NCI-H146 treated with DMSO at 0.1 percent for 48 hours (cell line): ENCODE measurements at regions not wholly inside any gene's neighbourhood (a gene's known extent, or its start where the extent isn't known, plus 50 kb on each side); places are given as distances from the start of the nearest gene placed in this dataset.
"Not testable (repeated sequence)": the region's sequence is repeated elsewhere in the genome, so short reads cannot be mapped to it uniquely, and the experiment has no call there.

Source experiments
- DNase-seq: peaks from one replicate; lab custom pipeline; 2025; ENCODE audit not compliant: unreplicated experiment; lab: John Stamatoyannopoulos, UW

- DNase-seq = no peak
Observed at GRCh38 chr2:123481406-123481805, 543.7 kb upstream of the CNTNAP5 start.

DNA sequence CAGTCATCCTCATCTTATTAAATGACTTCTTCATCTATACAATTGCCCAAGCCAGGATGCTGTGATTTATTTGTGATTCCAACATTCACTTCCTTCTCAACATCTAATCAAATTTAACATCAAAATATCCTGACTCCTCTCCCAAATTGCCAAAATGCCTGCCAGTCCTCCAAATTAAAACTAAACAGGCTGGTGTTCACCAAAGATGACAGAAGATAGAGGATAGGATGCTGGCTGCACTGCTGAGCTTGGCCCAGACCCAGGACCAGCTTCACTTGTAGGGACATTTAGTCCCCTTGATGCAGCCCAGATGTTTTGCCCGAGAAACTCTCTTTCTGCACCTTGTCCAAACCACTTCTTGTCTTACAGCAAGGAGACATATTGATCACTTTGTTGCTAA is 540.0 kb upstream of the CNTNAP5 start:
- DNase-seq = no peak

DNA sequence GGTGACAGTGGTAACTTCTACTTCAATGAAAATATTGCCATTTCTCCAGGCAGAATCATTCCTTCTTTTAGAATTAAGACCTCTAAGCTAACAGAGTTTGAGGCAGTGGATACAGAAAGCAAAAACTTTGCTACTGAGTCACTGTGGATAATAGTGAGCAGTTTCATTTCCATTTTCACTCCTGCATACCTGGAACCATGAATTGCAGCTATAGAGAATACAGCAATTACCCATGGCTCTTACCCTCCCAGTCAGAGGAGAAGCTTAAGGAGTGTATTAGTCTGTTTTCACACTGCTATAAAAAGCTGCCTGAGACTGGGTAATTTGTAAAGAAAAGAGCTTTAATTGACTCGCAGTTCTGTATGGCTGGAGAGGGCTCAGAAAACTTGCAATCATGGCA is 531.4 kb upstream of the CNTNAP5 start:
- DNase-seq = no peak

DNA sequence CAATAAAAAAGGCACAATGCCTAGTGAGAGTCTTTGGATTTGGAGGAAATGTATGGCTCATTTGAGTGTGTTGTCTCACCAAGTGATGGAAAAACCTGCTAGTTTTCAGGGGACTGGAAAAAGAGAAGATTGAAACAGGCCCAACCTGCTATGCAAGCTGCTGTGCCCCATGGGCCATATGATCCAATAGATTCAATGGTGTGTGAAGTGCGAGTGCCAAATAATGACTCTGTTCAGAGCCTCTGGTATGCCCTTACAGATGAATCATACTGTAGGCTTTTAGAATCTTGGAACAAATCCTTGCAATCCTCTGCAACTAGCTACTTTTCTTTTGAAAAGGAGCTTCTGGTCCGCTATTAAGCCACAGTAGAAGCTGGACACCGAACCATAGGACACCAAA is 529.8 kb upstream of the CNTNAP5 start:
- no peak for DNase-seq

DNA sequence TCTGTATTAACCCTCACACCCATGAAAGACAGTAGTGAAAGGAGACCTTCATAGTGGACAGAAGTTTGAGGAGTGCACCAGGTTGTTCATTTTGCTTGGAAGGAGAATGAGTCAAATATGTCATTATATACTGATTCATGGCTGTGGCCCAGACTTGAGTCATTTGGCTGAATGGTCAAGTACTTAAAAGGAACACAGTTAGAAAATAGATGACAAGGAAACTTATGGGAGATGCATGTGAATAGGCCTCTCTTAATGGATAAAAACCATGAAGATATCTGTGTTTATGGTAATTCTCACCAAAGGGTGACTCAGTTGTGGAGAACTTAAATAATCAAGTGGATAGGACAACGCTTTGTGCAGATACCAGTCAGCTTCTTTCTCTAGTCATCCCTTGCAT is 524.7 kb upstream of the CNTNAP5 start:
- no peak for DNase-seq

GRCh38 chr2:123500988-123501387 is 524.1 kb upstream of the CNTNAP5 start:
- no peak for DNase-seq

GRCh38 chr2:123502931-123503330 is 522.2 kb upstream of the CNTNAP5 start:
- DNase-seq = no peak

DNA sequence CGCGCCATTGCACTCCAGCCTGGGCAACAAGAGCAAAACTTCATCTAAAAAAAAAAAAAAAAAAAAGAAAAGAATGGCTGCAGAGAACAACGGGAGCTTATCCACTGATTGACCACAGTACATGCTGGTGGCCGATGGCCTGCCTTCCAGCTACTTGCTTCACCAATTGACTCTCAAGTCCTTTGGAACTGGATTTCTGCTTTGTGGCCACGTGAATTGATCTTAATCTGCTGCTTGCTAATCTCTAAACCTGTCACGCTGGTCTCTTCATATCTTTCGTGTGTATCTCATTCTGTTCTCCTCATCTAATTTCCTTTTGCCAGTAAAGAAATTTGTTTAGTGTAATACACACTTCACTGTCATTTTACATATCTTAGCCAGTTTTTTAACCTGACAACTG is 512.5 kb upstream of the CNTNAP5 start:
- DNase-seq = no peak

- DNase-seq = no peak
Observed at GRCh38 chr2:123513351-123513750, 511.7 kb upstream of the CNTNAP5 start.

GRCh38 chr2:123514613-123515207 is 510.4 kb upstream of the CNTNAP5 start:
- DNase-seq = no peak

GRCh38 chr2:123518367-123518766 is 506.7 kb upstream of the CNTNAP5 start:
- DNase-seq = no peak

GRCh38 chr2:123521854-123522253 is 503.2 kb upstream of the CNTNAP5 start:
- no peak for DNase-seq

DNA sequence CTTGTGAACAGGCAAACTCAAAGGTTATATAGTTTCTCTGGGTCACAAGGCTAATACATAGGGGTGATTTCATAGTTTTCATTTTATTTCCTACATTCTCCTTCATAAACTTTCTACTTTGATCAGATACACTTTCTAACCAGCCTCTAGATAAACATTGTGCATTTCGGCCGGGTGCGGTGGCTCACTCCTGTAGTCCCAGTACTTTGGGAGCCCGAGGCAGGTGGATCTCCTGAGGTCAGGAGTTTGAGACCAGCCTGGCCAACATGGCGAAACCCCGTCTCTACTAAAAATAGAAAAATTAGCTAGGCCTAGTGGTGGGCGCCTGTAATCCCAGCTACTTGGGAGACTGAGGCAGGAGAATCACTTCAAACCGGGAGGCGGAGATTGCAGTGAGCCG is 502.6 kb upstream of the CNTNAP5 start:
- not testable (repeated sequence) for DNase-seq

DNA sequence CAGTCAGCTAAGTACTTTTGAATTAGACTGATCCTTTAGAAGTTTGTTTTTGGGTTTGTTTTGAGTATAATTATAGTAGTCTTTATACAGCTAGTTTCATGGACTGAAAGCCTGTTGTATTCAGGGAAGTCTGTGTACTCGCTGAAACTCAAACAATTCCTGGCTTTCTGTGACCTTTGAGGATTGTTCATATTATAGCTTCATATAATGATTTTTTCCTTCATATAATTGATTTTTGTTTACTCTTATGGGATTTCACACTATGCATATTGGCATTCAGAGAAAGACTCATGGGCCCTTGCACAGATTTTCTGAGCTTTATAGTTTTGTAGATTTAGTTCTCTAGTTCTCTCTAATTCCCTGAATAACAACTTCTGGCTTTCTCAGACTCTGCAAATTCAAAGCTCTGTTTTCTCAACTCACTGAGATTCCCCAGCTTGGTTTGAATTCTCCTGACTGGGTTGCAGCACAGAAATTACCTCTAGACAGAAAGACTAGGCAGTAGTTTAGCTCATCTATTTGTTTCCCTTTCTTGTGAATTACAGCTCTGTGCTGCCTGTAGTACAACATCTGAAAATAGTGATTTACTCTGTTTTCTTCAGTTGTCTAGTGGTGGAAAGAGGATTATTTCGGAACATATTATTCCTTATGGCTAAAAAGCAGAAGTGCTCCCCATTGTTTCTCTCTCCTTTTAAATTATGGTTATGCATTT is 495.9 kb upstream of the CNTNAP5 start:
- DNase-seq = no peak

- no peak for DNase-seq
Observed at GRCh38 chr2:123530004-123530403, 495.1 kb upstream of the CNTNAP5 start.

DNA sequence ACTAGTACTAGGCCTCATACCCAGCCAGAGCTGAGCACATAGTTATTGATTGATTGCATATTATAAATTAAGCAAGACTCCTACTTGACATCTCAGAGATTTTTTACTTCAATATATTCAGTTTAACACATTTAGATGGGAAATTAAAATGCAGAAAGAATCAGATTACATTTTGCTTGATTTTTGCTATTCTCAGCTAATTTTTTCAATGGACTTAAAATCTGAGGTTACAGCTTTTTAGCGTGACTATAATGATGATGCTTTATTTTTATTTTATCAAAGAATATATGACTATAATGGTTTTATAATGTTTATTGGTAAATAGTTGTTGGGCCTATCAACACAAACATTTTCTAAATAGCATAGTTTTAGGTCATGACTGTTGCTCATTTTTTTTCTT is 493.0 kb upstream of the CNTNAP5 start:
- no peak for DNase-seq

- no peak for DNase-seq
Observed at GRCh38 chr2:123532994-123533393, 492.1 kb upstream of the CNTNAP5 start.

DNA sequence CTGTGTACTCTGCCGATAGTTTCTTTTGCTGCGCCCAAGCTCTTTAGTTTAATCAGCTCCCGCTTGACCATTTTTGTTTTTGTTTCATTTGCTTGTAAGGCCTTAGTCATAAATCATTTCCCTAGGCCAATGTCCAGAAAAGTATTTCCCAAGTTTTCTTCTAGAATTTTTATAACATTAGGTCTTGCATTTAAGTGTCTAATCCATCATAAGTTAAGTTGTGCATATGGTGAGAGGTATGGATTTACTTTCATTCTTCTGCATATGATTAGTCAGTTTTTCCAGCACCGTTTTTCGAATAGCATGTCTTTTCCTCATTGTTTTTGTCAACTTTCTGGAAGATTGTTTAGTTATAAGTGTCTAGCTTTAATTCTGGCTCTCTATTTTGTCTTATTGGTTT is 484.8 kb upstream of the CNTNAP5 start:
- no peak for DNase-seq

DNA sequence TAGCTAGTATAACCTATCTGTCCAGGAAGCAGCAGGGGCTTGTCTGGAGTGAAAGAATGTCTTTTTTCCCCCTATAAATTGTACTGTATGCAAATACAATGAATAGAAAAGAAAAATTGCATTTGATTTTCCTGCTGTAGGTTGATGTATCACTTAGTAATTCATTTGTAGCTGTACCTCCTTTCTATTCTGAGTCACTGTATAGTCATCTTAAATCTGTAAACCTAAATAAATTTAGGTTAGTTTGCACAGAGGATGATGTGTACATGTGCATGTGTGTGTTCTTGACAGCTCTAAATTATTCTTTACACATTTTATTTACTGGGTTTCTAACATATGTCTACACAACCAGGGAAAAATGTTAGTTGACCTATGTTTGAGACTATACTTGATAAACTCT is 478.7 kb upstream of the CNTNAP5 start:
- no peak for DNase-seq

DNA sequence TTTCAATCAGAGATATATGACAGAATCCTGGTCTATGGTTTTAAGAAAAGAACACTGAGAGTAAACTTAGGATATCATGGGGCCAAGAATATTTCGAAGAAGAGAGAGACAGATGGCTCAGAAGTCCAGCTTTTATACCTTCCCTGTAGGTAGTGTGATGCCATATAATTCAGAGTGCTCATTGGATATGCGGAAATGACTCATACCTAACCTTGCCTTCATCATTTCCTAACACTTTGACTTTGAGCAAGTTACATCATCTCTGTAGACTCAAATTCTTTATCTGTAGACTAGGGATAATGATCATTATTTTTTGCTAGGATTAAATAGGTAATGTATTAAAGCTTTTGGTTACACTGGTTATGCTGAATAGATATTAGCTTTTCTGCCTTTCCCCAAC is 461.6 kb upstream of the CNTNAP5 start:
- no peak for DNase-seq

DNA sequence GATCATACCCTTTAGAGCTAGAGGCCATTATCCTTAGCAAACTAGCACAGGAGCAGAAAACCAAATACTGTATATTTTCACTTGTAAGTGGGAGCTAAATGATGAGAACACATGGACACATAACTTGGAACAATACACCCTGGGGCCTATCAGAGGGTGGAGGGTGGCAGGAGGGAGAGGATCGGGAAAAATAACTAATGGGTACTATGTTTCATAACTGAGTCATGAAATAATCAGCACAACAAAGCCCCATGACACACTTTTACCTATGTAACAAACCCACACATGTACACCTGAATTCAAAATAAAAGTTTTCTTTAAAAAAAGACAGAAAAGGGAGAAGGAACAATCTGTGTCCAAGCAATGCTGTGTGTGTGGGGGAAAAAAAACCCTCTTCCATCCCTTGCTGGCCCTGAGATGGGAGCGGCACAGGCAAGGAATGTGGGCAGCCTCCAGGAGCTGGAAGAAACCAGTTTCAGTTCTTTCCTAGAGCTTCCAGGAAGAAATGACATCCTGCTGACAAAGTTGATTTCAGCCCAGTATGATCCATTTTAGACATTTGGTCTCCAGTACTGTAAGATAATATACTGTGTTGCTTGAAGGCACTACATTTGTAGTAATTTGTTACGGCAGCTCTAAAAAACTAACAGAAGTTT is 458.7 kb upstream of the CNTNAP5 start:
- DNase-seq = no peak

GRCh38 chr2:123578016-123578415 is 447.1 kb upstream of the CNTNAP5 start:
- DNase-seq = no peak

GRCh38 chr2:123596621-123597020 is 428.5 kb upstream of the CNTNAP5 start:
- DNase-seq = no peak
